GM23248 (cell line): ENCODE measurements at regions not wholly inside any gene's neighbourhood (a gene's known extent, or its start where the extent isn't known, plus 50 kb on each side); places are given as distances from the start of the nearest gene placed in this dataset.

Source experiments
- DNase-seq: peaks from one replicate; pipeline ENCODE4 v3.0.0-alpha.2; 2015
- H2AFZ ChIP-seq: fragments of 200-600 bp; sonication (generic); 2 replicates; pipeline ENCODE4 v1.6.1; 2016; ENCODE audit warnings: antibody characterized with exemption
- H3F3A ChIP-seq: fragments of 200-600 bp; sonication (generic); 2 replicates; pipeline ENCODE4 v1.6.1; 2016; ENCODE audit warnings: mild to moderate bottlenecking, antibody characterized with exemption, mixed run types; ENCODE audit not compliant: insufficient read depth
- H3K27ac ChIP-seq: fragments of 200-600 bp; sonication (generic); 2 replicates; pipeline ENCODE4 v1.5.1; 2016; ENCODE audit warnings: mild to moderate bottlenecking
- H3K27me3 ChIP-seq: fragments of 200-600 bp; sonication (generic); replicated peaks from 2 replicates; pipeline ENCODE4 v1.6.1; 2016; ENCODE audit warnings: mild to moderate bottlenecking; ENCODE audit not compliant: insufficient read depth
- H3K36me3 ChIP-seq: fragments of 200-600 bp; sonication (generic); 2 replicates; pipeline ENCODE4 v1.6.1; 2016; ENCODE audit warnings: low read depth, mild to moderate bottlenecking
- H3K4me1 ChIP-seq: fragments of 200-600 bp; sonication (generic); 2 replicates; pipeline ENCODE4 v1.6.1; 2016; ENCODE audit warnings: mild to moderate bottlenecking; ENCODE audit not compliant: insufficient read depth
- H3K4me2 ChIP-seq: fragments of 200-600 bp; sonication (generic); one replicate; pipeline ENCODE4 v1.6.1; 2016; ENCODE audit warnings: mild to moderate bottlenecking; ENCODE audit not compliant: unreplicated experiment
- H3K4me3 ChIP-seq: fragments of 200-600 bp; sonication (generic); 2 replicates; pipeline ENCODE4 v1.5.1; 2016; ENCODE audit warnings: mild to moderate bottlenecking
- H3K79me2 ChIP-seq: fragments of 200-600 bp; sonication (generic); 2 replicates; pipeline ENCODE4 v1.6.1; 2016; ENCODE audit warnings: mild to moderate bottlenecking; ENCODE audit not compliant: insufficient read depth
- H3K9ac ChIP-seq: fragments of 200-600 bp; sonication (generic); 2 replicates; pipeline ENCODE4 v1.6.1; 2016; ENCODE audit warnings: mild to moderate bottlenecking
- H3K9me2 ChIP-seq: fragments of 200-600 bp; sonication (generic); 2 replicates; pipeline ENCODE4 v1.6.1; 2016; ENCODE audit warnings: mixed run types, mild to moderate bottlenecking, moderate library complexity; ENCODE audit not compliant: insufficient read depth
- H3K9me3 ChIP-seq: fragments of 200-600 bp; sonication (generic); one replicate; pipeline ENCODE4 v1.6.1; 2017; ENCODE audit warnings: low read depth
- H4K20me1 ChIP-seq: fragments of 200-600 bp; sonication (generic); 2 replicates; pipeline ENCODE4 v1.6.0; 2016; ENCODE audit not compliant: insufficient read depth
- EZH2 ChIP-seq: fragments of 200-600 bp; sonication (generic); IDR thresholded peaks from 2 replicates; pipeline ENCODE4 v1.6.1; 2018; ENCODE audit warnings: antibody characterized with exemption, mild to moderate bottlenecking; ENCODE audit not compliant: insufficient read depth, poor library complexity, severe bottlenecking
- EZH2phosphoT487 ChIP-seq: fragments of 200-600 bp; sonication (generic); IDR thresholded peaks from 2 replicates; pipeline ENCODE4 v1.6.1; 2018; ENCODE audit warnings: antibody characterized with exemption, moderate library complexity, mild to moderate bottlenecking, low read depth; ENCODE audit not compliant: insufficient read depth
- whole genome bisulfite sequencing, 2 experiments: methylation state at CpG; one replicate each; pipeline ENCODE4 v1.1.6; 2015 to 2017; ENCODE audit warnings: low lambda C conversion rate in 2 of 2, low coverage in 1 of 2; ENCODE audit errors: missing lambda C conversion rate in 2 of 2; 5-methylcytosine and 5-hydroxymethylcytosine counted together
- in situ Hi-C: fragments of 300-500 bp; cut with MboI; formaldehyde crosslinking; loops from 2 replicates; pipeline ENCODE4 v1.15.0; 2020

- Histone ChIP-seq H3K36me3 (no peaks in the 10 kb centered on the region), H3K79me2 (no peaks in the 10 kb centered on the region), H3F3A (peaks cover 29% of the 10 kb centered on the region), H3K27me3 (no peaks in the 10 kb centered on the region), H2AFZ (no peak overlapping the region), H3K9ac (no peak overlapping the region), H3K9me3 (no peaks in the 10 kb centered on the region), H3K4me3 (no peak overlapping the region), H4K20me1 (no peaks in the 10 kb centered on the region), H3K4me2 (no peak overlapping the region), H3K4me1 (peaks cover 38% of the 10 kb centered on the region), H3K27ac (no peak overlapping the region), H3K9me2 (no peaks in the 10 kb centered on the region)
- in situ Hi-C loops = no loop called here
- DNase-seq = no peak
- 90 to 96% methylated on average over 8 of the region's 8 CpGs for WGBS, 2 experiments
- TF ChIP-seq EZH2phosphoT487 (no peak), EZH2 (no peak)
Measured at GRCh38 chr1:8207202-8207601, 110.7 kb upstream of the SLC45A1 start.

GRCh38 chr1:8206391-8206790 is 111.5 kb upstream of the SLC45A1 start:
- Histone ChIP-seq H3K4me2 (no peak overlapping the region), H3K9ac (no peak overlapping the region), H3K79me2 (no peaks in the 10 kb centered on the region), H3K36me3 (no peaks in the 10 kb centered on the region), H4K20me1 (no peaks in the 10 kb centered on the region), H3K27ac (no peak overlapping the region), H3K27me3 (no peaks in the 10 kb centered on the region), H3F3A (peaks cover 36% of the 10 kb centered on the region), H3K4me3 (no peak overlapping the region), H2AFZ (no peak overlapping the region), H3K9me2 (no peaks in the 10 kb centered on the region), H3K4me1 (peaks cover 40% of the 10 kb centered on the region), H3K9me3 (no peaks in the 10 kb centered on the region)
- TF ChIP-seq EZH2 (no peak), EZH2phosphoT487 (no peak)
- DNase-seq = no peak
- in situ Hi-C loops = no loop called here
- 97 to 98% methylated on average over 7 of the region's 7 CpGs for WGBS, 2 experiments

GRCh38 chr1:8205771-8206170 is 112.1 kb upstream of the SLC45A1 start:
- Histone ChIP-seq H3K9me2 (no peaks in the 10 kb centered on the region), H3K79me2 (no peaks in the 10 kb centered on the region), H4K20me1 (no peaks in the 10 kb centered on the region), H3K4me3 (no peak overlapping the region), H3K4me2 (no peak overlapping the region), H3K9ac (no peak overlapping the region), H2AFZ (no peak overlapping the region), H3K27ac (no peak overlapping the region), H3K36me3 (no peaks in the 10 kb centered on the region), H3K9me3 (no peaks in the 10 kb centered on the region), H3K4me1 (peaks cover 44% of the 10 kb centered on the region), H3F3A (peaks cover 40% of the 10 kb centered on the region), H3K27me3 (no peaks in the 10 kb centered on the region)
- TF ChIP-seq EZH2phosphoT487 (no peak), EZH2 (no peak)
- 92 to 96% methylated on average over 10 of the region's 10 CpGs for WGBS, 2 experiments
- in situ Hi-C loops = no loop called here
- no peak for DNase-seq

- no peak overlapping the region for H3K4me3 ChIP-seq
- in situ Hi-C loops = no loop called here
- H2AFZ ChIP-seq = 0 out of 2 replicates have a peak overlapping the region, but pooled peaks have one; percentile 9
- peaks cover 44% of the 10 kb centered on the region for H3K4me1 ChIP-seq
- no peaks in the 10 kb centered on the region for H3K36me3 ChIP-seq
- H3K4me2 ChIP-seq = peak overlapping the region; percentile 32
- peak overlapping the region; percentile 63 for H3K27ac ChIP-seq
- no peaks in the 10 kb centered on the region for H3K79me2 ChIP-seq
- no peaks in the 10 kb centered on the region for H3K9me2 ChIP-seq
- DNase-seq = peak; percentile 17
- no peaks in the 10 kb centered on the region for H3K9me3 ChIP-seq
- H3F3A ChIP-seq = peaks cover 40% of the 10 kb centered on the region
- no peaks in the 10 kb centered on the region for H3K27me3 ChIP-seq
- WGBS, 2 experiments = 73 to 83% methylated on average over 2 of the region's 2 CpGs
- no peak for TF ChIP-seq EZH2
- TF ChIP-seq EZH2phosphoT487 = no peak
- no peak overlapping the region for H3K9ac ChIP-seq
- no peaks in the 10 kb centered on the region for H4K20me1 ChIP-seq
Measured at GRCh38 chr1:8204826-8205225, 113.1 kb upstream of the SLC45A1 start.

- H3K9me2 ChIP-seq = no peaks in the 10 kb centered on the region
- no peak overlapping the region for H3K9ac ChIP-seq
- no peak for DNase-seq
- in situ Hi-C loops = no loop called here
- no peaks in the 10 kb centered on the region for H3K9me3 ChIP-seq
- no peaks in the 10 kb centered on the region for H3K36me3 ChIP-seq
- peak overlapping the region; percentile 63 for H3K27ac ChIP-seq
- peak overlapping the region; percentile 32 for H3K4me2 ChIP-seq
- no peak for TF ChIP-seq EZH2phosphoT487
- TF ChIP-seq EZH2 = no peak
- H2AFZ ChIP-seq = no peak overlapping the region
- H4K20me1 ChIP-seq = no peaks in the 10 kb centered on the region
- H3K79me2 ChIP-seq = no peaks in the 10 kb centered on the region
- 98 to 99% methylated on average over 10 of the region's 10 CpGs for WGBS, 2 experiments
- H3F3A ChIP-seq = peaks cover 40% of the 10 kb centered on the region
- no peak overlapping the region for H3K4me3 ChIP-seq
- peaks cover 44% of the 10 kb centered on the region for H3K4me1 ChIP-seq
- no peaks in the 10 kb centered on the region for H3K27me3 ChIP-seq
Measured at GRCh38 chr1:8203551-8203950, 114.4 kb upstream of the SLC45A1 start.
